ENCODE measurements at regions not wholly inside any gene's neighbourhood (a gene's known extent, or its start where the extent isn't known, plus 50 kb on each side); places are given as distances from the start of the nearest gene placed in this dataset.

DNA sequence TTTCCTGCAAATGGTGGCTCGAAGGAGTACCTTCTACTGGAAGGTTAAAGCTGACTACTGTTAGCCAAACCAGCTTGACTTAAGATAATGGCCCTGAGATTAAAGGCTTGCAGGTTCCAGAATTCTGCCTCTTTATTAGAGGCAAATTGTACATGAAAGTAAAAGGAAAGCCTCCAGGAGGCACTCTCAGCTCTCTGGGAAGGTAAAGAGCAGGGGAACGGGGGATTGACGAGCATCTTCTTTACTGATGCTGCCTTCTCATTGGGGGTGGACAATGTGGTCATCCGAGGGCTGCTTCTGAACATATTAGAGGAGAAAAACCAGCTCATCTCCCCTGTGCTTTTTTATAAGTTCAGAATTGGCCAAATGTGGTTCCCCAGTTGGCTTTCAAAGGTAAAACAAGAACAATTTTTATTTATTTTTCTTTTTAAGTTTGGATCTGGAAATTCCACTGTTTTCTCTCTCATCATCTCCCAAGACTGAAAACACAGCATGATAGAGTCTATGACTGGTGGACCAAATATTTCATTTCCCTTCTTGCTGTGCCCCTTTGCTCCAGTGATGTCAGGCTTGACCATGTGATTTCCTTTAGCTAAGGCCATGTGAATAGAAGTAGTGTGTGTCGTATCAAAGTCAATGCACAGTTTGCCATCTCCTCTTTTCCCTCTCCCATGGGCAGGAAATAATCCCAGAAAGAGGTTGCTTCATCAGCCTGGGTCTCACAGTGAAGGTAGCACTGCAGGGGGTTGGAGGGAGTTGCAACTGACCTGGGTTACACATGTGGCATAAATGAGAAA is 292.7 kb downstream of the PRDM2 start:
- Histone ChIP-seq H3K4me3 (no peak overlapping the region), H3K9me3 (peaks cover 0 to 8% of the 10 kb centered on the region in 2 donors), H3K27me3 (no peaks in the 10 kb centered on the region), H3K27ac (no peak overlapping the region), H3K36me3 (no peaks in the 10 kb centered on the region), H3K4me1 (no peaks in the 10 kb centered on the region)
- no peak for DNase-seq
- TF ChIP-seq, protein P1, sequence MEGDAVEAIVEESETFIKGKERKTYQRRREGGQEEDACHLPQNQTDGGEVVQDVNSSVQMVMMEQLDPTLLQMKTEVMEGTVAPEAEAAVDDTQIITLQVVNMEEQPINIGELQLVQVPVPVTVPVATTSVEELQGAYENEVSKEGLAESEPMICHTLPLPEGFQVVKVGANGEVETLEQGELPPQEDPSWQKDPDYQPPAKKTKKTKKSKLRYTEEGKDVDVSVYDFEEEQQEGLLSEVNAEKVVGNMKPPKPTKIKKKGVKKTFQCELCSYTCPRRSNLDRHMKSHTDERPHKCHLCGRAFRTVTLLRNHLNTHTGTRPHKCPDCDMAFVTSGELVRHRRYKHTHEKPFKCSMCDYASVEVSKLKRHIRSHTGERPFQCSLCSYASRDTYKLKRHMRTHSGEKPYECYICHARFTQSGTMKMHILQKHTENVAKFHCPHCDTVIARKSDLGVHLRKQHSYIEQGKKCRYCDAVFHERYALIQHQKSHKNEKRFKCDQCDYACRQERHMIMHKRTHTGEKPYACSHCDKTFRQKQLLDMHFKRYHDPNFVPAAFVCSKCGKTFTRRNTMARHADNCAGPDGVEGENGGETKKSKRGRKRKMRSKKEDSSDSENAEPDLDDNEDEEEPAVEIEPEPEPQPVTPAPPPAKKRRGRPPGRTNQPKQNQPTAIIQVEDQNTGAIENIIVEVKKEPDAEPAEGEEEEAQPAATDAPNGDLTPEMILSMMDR (IDR thresholded peaks at IDR 0.05), result no peak
- ATAC-seq, result no peak
- intact Hi-C loops (cut with DNase I), result no loop called here

DNA sequence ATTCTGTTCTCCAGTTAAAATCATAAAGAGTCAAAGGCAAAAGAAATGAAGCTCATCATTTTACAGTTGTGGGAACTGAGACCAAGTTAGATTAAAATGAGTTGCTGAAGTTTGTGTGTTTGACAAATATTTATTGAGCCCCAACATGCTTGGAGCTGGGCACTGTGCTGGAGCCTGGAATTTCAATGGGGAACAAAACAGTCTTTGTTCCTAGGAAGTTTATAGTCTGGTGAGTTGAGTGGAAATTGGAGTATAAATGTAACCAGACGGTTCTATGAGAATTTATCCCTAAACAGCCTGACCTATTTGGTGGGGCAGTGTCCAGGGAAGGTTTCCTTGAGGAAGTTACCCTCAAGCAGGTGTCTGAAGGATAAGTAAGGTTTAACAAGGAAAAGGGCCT is 294.4 kb downstream of the PRDM2 start:
- no peak overlapping the region for H3K4me3 ChIP-seq
- no peaks in the 10 kb centered on the region for H3K36me3 ChIP-seq
- intact Hi-C loops (cut with DNase I), result no loop called here
- DNase-seq (no peak), ATAC-seq (no peak)
- H3K27ac ChIP-seq, result no peak overlapping the region
- peaks cover 0 to 18% of the 10 kb centered on the region in 2 donors for H3K9me3 ChIP-seq
- no peaks in the 10 kb centered on the region for H3K4me1 ChIP-seq
- TF ChIP-seq, protein P1 (IDR thresholded peaks at IDR 0.05), result no peak
- no peaks in the 10 kb centered on the region for H3K27me3 ChIP-seq

DNA sequence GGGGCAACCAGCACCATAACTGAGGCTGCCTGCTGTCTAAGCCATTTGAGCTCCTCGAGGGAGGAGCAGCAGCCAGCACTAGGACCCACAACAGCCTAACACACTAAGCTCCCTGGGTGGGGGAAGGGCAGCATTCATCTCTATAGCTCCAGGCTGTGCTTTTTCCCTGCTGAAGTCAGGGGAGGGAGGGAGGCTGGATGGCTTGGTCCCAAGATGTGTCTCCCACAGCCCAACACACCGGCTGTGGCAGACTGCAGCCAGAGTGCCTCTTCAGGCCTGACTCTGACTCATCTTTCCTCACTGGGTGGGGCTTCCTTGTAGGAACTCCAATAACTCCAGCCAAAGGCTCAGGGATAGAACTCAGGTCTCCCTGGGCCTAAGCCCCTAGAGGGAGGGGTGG is 296.3 kb downstream of the PRDM2 start:
- intact Hi-C loops (cut with DNase I), result no loop called here
- ATAC-seq, result no peak

DNA sequence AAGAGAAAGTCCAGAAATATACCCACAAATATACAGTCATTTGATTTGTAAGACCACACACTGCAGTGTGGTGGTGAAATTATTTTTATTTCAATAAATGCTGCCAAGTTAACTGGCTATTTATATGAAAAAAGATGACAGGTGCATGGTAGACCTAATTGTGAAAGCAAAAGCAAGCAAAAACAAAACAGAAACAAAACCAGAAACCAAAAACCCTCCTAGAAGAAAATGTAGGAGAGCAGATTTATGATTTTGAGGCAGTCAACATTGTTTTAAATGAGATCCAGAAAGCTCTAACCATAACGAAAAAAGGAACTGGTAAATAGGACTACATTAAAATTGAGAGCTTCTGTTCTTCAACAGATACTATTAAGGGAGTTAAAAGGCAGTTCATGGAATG is 303.6 kb downstream of the PRDM2 start:
- Histone ChIP-seq H3K36me3 (no peaks in the 10 kb centered on the region), H3K9me3 (peaks cover 0 to 31% of the 10 kb centered on the region in 2 donors), H3K4me3 (no peak overlapping the region), H3K27ac (no peak overlapping the region), H3K27me3 (no peaks in the 10 kb centered on the region), H3K4me1 (no peaks in the 10 kb centered on the region)
- DNase-seq, result no peak
- ATAC-seq, result no peak
- TF ChIP-seq, protein P1 (IDR thresholded peaks at IDR 0.05), result no peak
- intact Hi-C loops (cut with DNase I), result no loop called here

More for the DNA sequence above, 296.3 kb downstream of the PRDM2 start:
- no peak for DNase-seq
- Histone ChIP-seq H3K36me3 (no peaks in the 10 kb centered on the region), H3K4me3 (no peak overlapping the region), H3K4me1 (no peaks in the 10 kb centered on the region), H3K9me3 (peaks cover 0 to 32% of the 10 kb centered on the region in 2 donors), H3K27me3 (no peaks in the 10 kb centered on the region), H3K27ac (no peak overlapping the region)
- TF ChIP-seq, protein P1 (IDR thresholded peaks at IDR 0.05), result no peak

DNA sequence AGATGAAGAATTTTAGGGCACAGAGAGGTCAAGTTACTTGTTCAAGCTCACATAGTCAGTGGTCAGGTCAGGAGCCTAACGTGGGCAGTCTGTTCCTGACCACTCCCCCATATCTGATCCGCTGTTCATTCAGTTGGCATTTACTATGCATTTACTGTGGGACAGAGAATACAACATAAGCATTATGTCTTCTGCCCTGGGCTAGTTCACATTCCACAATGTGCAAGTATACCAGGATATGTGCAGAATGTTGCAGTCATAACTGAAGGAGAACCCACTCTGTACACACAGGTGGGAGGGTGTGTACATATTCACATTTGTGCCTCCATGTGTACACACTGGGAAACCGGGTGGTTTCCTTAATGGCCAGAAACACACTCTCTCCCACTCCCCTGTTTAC is 309.6 kb downstream of the PRDM2 start:
- H3K27me3 ChIP-seq, result no peaks in the 10 kb centered on the region
- no peak for ATAC-seq
- TF ChIP-seq, protein P1 (IDR thresholded peaks at IDR 0.05), result no peak
- no peak overlapping the region for H3K27ac ChIP-seq
- no peaks in the 10 kb centered on the region for H3K36me3 ChIP-seq
- no peaks in the 10 kb centered on the region for H3K4me1 ChIP-seq
- DNase-seq, result no peak
- peaks cover 0 to 3% of the 10 kb centered on the region in 2 donors for H3K9me3 ChIP-seq
- H3K4me3 ChIP-seq, result no peak overlapping the region
- intact Hi-C loops (cut with DNase I), result no loop called here
